Stimulated activated CD4-positive, alpha-beta T cell treated with anti-CD3 and anti-CD28 coated beads, Interleukin-4, amount 100 ng/mL, for 48 hours (primary cell): ENCODE measurements at regions not wholly inside any gene's neighbourhood (a gene's known extent, or its start where the extent isn't known, plus 50 kb on each side); places are given as distances from the start of the nearest gene placed in this dataset.

Experiments
- DNase-seq, 2 donors: peaks; one replicate each; pipeline ENCODE4 v3.0.0-alpha.2; 2020; ENCODE audit warnings: low read depth in 2 of 2

DNA sequence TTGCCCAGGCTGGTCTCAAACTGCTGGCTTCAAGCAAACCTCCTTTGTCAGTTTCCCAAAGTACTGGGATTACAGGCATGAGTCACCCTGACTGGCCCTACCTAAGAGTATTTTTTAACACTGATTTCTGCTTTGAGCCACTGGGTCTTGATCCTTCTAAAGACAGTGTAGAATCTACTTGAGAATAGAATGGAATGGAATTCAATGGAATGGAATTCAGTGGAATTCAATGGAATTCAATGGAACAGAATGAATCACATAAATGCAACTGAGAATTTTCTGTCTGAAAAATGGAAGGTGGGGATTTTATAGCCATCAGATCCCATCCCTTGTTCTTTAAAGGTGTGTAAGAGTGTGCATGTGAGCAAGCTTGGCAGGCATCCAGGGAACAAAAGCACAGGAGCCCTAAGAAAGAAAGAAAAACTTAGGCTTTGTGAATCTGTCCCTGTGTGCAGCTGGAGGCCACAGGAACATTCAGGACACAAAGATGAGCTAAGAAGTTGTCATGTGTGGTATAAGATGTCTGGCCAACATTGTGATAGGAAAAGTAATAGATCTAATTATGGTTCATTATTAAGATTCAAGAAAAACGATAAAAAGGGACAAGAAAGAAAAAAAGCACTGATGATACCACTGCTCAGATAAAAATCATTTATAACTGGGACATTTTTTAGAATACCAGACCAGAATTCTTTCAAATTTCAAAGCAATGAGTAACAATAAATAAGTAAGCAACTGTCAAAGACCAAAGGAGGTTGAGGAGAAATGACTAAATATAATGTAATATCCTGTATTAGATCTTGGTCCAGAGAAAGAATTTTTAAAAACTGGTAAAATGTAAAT lies 681.0 kb upstream of the GJE1 start:
- DNase-seq: no peak

DNA sequence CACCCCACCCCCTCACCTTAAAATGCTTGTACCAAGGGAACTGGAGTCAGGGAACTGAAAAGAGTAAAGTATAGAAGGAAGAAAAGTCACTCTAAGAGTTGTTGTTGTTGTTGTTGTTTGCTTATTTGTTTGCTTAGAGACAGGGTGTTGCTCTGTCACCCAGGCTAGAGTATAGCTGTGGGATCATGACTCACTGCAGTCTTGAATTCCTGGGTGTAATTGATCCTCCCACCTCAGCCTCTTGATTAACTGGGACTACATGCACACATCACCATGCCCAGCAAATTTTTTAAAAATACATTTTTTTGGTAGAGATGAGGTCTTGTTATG lies 681.6 kb upstream of the GJE1 start:
- DNase-seq: no peak

DNA sequence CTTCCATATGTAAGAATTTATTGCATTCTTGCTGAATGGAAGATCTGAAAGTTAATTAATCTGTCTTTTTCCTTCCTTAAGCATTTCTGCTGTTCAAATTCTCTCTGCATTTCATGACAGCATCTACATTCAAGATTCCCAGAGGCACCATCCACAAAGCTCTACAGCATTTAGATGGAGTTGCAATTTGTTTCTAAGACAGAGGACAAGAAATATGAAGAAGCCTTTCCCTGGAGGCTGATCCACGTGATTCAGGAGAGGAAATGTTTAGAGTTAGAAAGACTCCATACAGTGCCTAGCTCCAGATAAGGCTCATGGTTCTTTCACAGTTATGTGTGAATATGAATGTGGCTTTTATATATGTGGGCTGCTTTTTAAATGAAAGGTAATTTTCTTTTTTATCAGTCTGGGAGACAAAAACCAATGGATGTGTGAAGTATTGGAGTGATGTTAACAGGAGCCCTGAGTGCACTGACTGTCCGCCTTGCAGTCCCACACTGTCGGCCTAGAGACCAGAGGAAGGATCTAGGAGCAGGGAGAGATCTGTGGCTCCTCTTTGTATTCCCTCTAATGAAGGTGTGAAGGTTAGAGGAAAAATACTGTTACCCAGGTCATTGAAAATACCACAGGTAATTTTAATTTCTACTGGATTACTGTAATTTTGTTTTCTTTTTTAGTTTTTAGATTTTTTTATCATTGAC lies 686.6 kb upstream of the GJE1 start:
- DNase-seq: no peak

DNA sequence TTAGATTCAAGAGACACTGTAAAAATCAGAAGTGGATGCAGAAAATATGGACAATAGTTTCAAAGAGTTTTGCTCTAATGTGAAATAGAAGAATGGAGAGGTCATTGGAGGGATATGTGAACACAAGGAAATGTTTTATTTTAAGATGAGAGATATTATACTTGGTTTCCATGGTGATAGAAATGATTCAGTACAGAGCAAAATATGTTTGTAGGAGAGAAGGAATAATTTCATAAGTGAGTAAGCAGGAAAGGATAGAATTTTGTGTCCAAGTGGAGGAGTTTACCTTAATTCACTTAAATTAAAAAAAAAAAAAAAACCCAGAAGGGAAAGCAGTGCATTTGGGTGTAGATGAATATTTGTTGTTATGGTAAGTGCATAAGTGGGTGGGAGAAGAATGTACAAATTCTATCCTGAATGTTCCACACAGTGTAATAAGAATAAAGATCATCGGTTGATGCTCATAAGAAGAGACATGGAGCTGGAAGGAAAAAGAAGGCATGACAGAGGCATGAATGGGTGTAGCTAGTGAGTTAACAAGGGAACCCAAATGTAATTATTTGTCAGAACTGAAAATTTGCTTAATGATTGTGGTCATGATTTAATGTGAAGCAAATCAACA lies 688.9 kb upstream of the GJE1 start:
- no peak for DNase-seq

DNA sequence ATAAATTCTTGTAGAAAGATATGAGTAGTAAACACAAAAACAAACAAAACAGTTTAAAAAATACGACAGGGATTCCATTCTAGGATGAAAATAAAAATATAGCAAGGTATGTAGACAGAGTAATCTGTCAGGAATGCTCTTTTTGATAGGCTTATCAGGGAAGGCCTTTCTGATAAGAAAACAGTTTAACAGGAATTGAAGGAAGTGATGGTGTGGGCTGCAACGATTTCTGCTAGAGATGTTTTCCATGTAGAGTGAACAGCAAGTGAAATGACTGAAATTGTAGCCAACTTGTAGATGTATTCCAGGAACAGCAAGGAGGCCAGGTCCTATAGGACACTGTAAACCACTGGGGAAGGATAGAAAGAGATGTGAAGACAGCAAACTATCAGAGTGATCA lies 689.7 kb upstream of the GJE1 start:
- DNase-seq: no peak

DNA sequence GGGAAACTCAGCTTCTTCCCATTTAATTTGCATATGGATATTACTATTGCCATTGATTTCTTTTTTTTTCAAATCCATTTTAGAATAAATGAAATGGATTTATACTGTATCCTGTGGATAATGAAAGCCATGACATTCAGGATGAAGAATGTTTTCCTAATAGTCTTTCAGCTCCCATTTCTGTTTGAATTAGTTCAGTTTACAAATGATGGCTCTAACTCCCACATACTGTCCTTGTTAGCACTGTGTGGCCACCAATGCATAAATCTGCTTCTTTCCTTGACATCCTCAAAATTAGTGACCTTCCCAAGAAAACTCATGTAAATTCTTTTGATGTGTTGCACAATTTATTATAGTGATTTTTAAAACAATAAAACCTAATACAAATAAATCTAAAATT lies 693.2 kb upstream of the GJE1 start:
- no peak for DNase-seq

DNA sequence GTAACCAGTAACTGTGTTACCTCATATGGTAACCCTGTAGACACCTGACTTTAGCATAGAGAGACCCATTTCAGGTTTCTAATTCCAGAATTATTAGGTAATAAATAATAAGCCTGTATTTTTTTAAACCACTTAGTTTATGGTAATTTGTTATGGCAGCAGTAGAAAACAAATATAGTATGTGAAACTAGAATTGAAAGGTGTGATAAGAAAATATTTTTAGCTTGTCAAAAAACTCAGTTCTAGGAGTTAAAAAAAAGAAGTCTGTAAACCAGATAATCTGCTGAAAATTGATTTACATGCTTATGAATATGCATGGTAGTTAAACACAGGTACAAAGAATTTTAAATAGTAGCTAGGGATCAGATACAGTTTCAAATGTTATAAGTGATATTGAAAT lies 695.0 kb upstream of the GJE1 start:
- DNase-seq: no peak

DNA sequence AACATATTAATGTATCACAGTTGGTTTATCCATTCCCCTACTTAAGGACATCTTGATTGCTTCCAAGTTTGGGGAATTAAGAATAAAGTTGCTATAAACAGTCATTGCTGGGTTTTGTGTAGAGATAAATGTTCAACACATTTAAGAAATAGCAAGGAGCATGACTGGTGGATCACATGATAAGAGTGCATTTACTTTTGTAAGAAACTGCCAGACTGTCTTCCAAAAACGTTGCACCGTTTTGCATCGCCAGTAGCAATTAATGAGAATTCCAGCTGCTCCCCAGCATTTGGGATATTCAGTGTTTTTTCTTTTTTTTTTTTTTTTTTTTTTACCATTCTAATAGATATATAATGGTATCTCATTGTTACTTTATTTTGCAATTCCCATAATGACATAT lies 695.7 kb upstream of the GJE1 start:
- no peak for DNase-seq

DNA sequence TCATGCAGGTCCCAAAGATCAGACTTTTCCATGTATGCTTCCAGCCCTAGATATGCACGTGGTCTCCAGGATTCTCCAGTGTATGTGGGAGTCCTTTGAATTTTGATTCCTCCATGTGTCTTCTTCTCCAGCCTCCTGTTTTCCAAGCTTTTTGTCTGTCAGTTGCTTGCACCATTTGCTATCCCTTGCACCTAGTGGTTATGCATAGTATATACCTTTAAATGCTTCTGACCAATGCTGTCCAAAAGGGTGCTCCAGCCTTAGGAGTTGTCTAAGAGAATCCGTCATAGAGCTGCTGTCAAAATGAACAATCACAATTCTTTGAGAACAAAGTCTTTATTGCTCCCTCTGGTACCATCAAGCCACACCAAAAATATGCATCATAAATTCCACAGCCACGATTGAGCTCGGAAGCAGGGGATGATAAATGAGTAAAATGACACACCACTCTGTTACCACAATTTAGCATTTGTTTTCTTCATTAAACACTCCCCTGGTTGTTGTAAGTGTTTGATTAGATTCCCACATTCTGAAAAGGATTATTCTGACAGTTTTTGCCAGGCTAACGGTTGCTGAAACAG lies 706.2 kb upstream of the GJE1 start:
- no peak for DNase-seq

DNA sequence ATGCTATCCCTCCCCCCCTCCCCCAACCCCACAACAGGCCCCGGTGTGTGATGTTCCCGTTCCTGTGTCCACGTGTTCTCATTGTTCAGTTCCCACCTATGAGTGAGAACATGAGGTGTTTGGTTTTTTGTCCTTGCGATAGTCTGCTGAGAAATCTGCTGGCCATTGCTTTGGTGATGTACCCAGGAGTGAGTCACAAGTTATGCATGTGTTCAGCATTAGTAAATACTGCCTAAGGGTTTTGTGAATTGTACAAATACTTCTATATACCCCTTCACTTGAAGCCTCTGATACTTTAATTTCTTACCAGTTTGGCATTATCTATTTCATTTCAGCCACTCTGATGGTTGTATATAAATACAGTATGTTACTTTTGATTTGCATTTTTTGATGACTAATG lies 711.3 kb upstream of the GJE1 start:
- DNase-seq: no peak

DNA sequence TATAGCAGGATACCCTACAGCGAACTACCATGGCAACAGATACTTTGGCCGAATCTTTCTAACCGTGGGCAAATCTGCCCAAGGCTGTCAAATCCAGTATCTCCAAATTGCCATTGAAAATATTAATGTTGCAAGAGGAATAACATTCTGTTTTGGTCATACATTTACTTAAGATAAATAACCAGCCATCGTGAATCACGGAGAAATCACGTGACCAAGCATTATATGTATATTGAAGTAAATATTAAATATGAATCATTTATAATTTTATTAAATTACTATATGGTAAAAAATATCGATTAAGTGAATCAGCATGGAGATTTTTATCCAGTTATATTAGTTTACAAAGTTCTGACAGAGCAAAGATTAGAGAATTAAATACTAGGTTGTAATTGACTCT lies 714.6 kb upstream of the GJE1 start:
- no peak for DNase-seq

DNA sequence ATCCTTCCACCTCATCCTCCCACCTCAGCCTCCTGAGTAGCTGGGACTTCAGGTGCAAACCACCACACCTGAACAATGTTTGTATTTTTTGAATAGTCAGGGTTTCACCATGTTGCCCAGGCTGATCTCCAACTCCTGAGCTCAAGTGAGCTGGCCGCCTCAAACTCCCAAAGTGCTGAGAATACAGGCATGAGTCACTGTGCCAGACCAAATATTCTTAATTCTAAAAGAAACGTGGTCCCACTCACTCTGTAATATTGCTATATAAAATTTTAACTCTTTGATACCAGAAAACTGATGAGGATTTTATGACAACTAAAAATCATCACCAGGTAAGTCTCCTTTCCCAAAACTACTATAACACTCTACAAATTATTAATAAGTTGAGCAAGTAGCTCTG lies 716.8 kb upstream of the GJE1 start:
- DNase-seq: no peak

DNA sequence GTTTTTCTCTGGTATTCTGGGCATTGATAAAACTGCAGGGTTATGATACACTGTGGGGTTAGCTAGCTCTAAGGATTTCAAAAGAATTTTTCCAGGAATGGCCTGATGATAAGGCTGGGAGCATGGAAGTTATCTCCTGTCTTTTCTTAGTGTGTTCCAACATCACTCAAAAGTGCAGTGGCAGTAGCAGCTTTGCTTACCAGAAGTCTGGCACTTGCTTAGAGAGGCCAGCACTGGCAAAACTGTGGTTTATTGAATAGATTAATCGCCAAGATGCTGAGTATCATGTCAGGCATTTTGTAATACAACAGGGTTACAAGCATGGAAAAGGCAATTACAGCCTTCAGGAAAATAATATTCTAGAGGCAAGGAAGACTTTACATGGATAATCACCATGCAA lies 719.5 kb upstream of the GJE1 start:
- DNase-seq: no peak

DNA sequence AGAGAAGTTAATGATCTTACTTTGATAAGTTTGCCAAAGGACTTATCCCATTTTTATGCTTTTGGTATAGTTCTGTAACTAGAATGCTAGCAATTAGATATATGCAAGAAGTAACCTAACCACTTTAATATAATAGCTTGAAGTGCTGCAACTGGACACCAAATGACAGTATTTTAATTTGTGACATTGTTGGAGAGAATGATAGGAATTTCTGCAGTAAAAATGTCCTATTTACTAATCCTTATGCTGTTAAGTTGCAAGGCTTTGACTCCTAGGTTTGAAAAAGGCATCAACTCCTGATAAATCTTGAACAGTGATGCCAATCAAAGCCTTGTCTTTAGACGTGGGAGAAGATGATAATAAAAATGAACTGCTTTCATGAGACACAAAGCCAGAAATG lies 726.0 kb upstream of the GJE1 start:
- DNase-seq: no peak

DNA sequence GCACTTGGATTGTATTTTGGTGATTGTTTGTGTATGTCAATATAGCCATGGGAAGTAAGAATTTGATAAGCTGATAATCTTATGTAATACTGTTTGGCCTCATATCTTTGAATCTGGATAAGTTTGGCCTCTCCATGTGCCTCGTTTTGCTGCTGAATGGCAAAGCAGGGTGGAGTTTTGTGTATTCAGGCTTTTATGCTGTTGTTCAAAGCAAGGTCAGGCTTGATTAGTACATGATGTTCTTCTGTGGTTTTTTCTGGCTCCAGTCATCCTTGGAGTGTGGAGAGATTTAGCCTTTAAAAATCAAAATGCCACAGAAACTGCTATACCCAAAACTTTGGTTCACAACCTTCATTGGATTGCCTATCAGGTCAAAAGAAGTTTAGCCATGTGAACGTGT lies 728.9 kb upstream of the GJE1 start:
- DNase-seq: no peak

DNA sequence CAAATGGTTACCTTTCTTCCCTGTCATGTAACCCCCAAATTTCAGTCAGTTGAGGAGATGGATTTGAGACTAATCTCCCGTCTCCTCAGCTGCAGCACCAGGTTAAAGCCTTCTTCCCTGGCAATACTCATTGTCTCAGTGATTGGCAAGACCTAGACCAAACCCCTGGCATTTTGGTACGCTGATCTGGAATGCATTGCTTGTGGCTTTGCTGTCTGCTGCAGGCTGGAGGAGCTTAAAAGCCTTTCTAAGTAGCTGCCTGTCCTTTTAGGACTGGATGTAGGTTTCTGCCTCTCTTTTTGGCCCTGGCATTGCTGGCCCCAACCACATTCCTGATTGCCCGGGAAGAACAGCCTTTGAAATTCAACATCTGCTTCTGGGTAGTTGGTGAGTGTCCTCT lies 729.6 kb upstream of the GJE1 start:
- no peak for DNase-seq

DNA sequence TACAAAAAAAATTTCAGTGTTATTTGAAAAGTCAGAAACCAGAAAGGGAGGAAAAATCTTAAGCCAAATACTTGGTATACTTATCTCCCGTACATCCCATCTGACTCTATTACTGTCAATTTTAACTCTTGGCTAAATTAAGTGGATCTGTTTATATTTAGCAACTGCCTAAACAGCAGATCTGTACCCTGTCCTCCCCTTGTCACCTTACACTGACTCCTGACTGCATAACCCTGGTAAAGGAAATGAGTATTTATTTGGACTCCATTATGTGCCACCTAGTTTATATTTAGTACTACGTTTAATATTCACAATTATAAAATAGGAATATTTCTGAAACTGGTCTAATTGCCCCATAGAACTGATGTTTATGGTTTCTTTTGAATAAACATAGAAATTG lies 730.2 kb upstream of the GJE1 start:
- DNase-seq: no peak

DNA sequence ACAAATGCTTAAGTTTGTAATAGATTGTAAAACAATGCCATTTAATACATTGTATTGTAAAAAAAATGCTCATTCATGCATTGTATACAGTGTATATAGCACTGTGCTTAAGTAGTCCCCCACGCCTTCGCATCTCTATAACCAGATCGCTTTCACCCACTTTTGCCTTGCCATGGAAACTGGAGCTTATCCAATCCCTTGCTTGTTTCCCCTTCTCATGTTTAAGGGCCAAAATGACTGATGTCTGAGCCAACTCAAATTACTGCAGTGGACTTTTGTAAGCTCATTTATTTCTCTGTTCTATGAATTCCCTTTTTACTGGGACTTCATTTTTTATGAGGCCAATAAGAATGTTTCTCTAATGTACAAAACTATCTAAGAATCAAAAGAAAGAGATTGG lies 730.9 kb upstream of the GJE1 start:
- no peak for DNase-seq

DNA sequence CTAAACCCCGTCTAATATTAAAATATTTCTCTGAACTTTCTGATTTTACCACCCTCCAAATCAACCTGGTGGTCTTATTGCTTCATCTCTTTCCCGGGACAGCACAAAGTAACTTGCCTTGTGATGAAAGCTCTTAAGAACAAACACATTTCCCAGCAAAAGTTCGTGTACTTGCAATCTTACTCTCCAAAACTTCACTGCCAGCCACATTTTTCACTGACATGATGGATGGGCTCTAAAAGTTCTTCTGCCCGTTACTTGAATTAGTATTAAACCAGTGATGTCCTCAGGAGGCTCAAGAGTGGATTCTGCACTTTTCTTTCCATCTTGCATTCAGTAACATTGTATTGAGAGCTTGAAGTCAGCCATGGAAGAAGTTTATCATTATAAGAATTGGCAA lies 731.6 kb upstream of the GJE1 start:
- DNase-seq: no peak

DNA sequence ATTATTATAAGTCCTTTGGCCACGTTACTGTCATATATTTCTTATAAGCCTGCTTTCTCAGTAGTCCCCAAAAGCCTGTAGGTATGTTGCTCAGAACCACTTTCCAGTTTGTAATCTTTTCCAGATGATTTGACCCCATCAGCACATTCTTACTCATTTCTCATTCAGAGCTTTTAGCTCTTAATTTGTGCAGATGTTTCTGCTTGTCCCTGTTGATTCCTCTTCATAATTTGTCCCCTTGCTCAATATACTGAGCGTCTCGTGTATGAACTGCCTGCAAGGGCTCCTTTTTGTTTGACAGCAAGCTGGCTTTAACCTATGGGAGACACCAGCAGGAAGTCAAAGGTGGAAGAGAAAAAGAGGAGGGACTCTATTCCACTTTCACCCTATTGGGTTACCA lies 733.8 kb upstream of the GJE1 start:
- no peak for DNase-seq

DNA sequence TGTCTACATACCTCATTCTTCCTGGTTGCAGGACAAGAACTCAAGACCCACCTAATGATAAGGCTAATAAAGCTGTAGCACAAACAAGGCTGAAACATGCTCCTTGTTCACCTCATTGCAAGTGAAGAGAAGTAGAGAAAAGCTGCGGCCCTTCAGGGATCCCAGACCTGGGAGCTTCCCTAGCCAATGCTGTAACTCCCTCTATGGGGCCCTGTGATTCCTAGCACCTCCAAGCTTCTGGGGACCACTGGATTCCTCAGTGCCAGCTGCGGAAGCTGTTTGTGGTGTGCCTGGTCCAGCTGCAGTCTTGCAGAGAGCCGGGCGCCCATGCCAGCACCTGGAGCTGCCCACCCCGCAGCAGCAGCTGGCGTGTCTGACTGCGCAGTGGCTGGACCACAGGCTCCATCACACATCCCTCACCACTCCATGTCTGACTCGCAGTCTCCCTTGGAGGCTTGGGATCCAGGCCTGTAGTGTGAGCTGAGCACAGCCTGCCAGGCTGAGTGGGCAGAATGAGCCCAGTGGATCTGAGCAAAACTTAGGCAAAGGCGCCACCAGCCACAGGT lies 737.2 kb upstream of the GJE1 start:
- no peak for DNase-seq

DNA sequence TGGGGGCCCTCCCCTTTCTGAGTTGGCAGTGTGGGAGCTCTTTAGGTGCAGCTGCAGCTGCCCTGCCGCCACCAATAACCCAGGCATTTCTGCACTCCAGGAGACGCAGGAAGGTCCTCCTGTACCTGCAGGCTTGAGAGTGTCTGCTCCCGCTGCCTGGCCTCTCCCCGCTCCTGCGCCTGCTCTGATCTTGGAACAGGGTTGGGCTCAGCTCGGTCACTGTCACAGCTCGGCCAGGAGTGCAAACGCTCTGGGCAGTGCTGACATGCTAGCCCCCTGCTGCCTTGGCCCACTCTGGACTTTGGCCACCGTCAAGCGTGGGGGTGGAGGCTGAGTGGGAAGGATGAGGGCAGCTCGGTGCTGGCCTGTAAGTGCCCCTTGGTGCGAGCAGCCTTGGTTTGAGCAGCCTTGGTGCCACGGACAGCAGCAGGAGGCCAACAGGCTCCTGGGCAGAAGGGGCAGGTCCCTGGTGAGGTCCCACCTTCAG lies 738.1 kb upstream of the GJE1 start:
- no peak for DNase-seq
